HFFc6 (cell line): ENCODE measurements at regions not wholly inside any gene's neighbourhood (a gene's known extent, or its start where the extent isn't known, plus 50 kb on each side); places are given as distances from the start of the nearest gene placed in this dataset.

Experiments used
- DNase-seq: peaks from one replicate; pipeline ENCODE4 v3.0.0-alpha.2; 2018
- H3K27ac Mint-ChIP-seq: 2 replicates; pipeline ENCODE4 v1.8.0; 2020; ENCODE audit warnings: mild to moderate bottlenecking, mixed read lengths
- H3K27me3 Mint-ChIP-seq: 2 replicates; pipeline ENCODE4 v1.8.0; 2021; ENCODE audit warnings: mild to moderate bottlenecking, moderate library complexity, mixed read lengths; ENCODE audit not compliant: insufficient read depth
- H3K36me3 Mint-ChIP-seq: 2 replicates; pipeline ENCODE4 v1.8.0; 2021; ENCODE audit warnings: low read depth, mixed read lengths
- H3K4me1 Mint-ChIP-seq: 2 replicates; pipeline ENCODE4 v1.8.0; 2020; ENCODE audit warnings: low read depth, mixed read lengths
- H3K4me3 Mint-ChIP-seq: 2 replicates; pipeline ENCODE4 v1.8.0; 2020; ENCODE audit warnings: mild to moderate bottlenecking, moderate library complexity, mixed read lengths
- H3K9me3 Mint-ChIP-seq: 2 replicates; pipeline ENCODE4 v1.8.0; 2020; ENCODE audit warnings: mild to moderate bottlenecking, mixed read lengths
- CTCF ChIP-seq: fragments of 200-600 bp; sonication (generic); IDR thresholded peaks from 2 replicates; pipeline ENCODE4 v1.5.0; 2021; ENCODE audit warnings: antibody characterized with exemption, mild to moderate bottlenecking

- Mint-ChIP-seq H3K9me3 (peaks cover 5% of the 10 kb centered on the region; the same call in 1 of the 2 replicates), H3K27me3 (peaks cover 9% of the 10 kb centered on the region), H3K4me3 (no peak overlapping the region), H3K36me3 (no peaks in the 10 kb centered on the region; the same call in 1 of the 2 replicates), H3K4me1 (no peaks in the 10 kb centered on the region; the same call in 1 of the 2 replicates), H3K27ac (no peak overlapping the region)
- DNase-seq: no peak
- TF ChIP-seq CTCF: no peak
Measured at GRCh38 chr2:151197184-151198108, 64.2 kb downstream of the RBM43 start.

GRCh38 chr2:151193576-151193975 is 68.1 kb downstream of the RBM43 start:
- peaks cover 8% of the 10 kb centered on the region; the same call in 1 of the 2 replicates for H3K27me3 Mint-ChIP-seq
- H3K27ac Mint-ChIP-seq: no peak overlapping the region
- peak; percentile 19; the same call in 1 of the 2 replicates for TF ChIP-seq CTCF
- H3K4me3 Mint-ChIP-seq: no peak overlapping the region
- no peaks in the 10 kb centered on the region for H3K4me1 Mint-ChIP-seq
- no peaks in the 10 kb centered on the region; the same call in 1 of the 2 replicates for H3K36me3 Mint-ChIP-seq
- peaks cover 5% of the 10 kb centered on the region; the same call in 1 of the 2 replicates for H3K9me3 Mint-ChIP-seq
- DNase-seq: no peak

- no peak for DNase-seq
- H3K36me3 Mint-ChIP-seq: no peaks in the 10 kb centered on the region; the same call in 1 of the 2 replicates
- H3K27ac Mint-ChIP-seq: no peak overlapping the region
- H3K27me3 Mint-ChIP-seq: peaks cover 9% of the 10 kb centered on the region; the same call in 1 of the 2 replicates
- no peak for TF ChIP-seq CTCF
- H3K4me1 Mint-ChIP-seq: no peaks in the 10 kb centered on the region
- no peak overlapping the region for H3K4me3 Mint-ChIP-seq
- peaks cover 2% of the 10 kb centered on the region; the same call in 1 of the 2 replicates for H3K9me3 Mint-ChIP-seq
Measured at GRCh38 chr2:151192681-151193080, 69.0 kb downstream of the RBM43 start.

- Mint-ChIP-seq H3K9me3 (no peaks in the 10 kb centered on the region), H3K4me3 (no peak overlapping the region), H3K27me3 (peaks cover 6% of the 10 kb centered on the region; the same call in 1 of the 2 replicates), H3K4me1 (no peaks in the 10 kb centered on the region), H3K27ac (no peak overlapping the region), H3K36me3 (no peaks in the 10 kb centered on the region)
- DNase-seq: no peak
- TF ChIP-seq CTCF: no peak
Measured at GRCh38 chr2:151191001-151191400, 70.7 kb downstream of the RBM43 start.

- Mint-ChIP-seq H3K9me3 (no peaks in the 10 kb centered on the region), H3K36me3 (no peaks in the 10 kb centered on the region), H3K4me3 (no peak overlapping the region), H3K27ac (no peak overlapping the region), H3K27me3 (peaks cover 6% of the 10 kb centered on the region; the same call in 1 of the 2 replicates), H3K4me1 (no peaks in the 10 kb centered on the region)
- DNase-seq: no peak
- TF ChIP-seq CTCF: no peak
Measured at GRCh38 chr2:151189125-151189524, 72.5 kb downstream of the RBM43 start.
